ENCODE measurements at regions not wholly inside any gene's neighbourhood (a gene's known extent, or its start where the extent isn't known, plus 50 kb on each side); places are given as distances from the start of the nearest gene placed in this dataset.

GRCh38 chr6:1076531-1077459 lies 235.1 kb upstream of the FOXQ1 start:
- TF ChIP-seq ZNF274 (IDR thresholded peaks at IDR 0.05; ENCODE audit: insufficient read depth, insufficient read length) (no peak), NFIC (IDR thresholded peaks at IDR 0.05; ENCODE audit: low read depth, low read length) (no peak), EP300 (IDR thresholded peaks at IDR 0.05; ENCODE audit: borderline replicate concordance in 1 of 2, control insufficient read depth in 1 of 2, low read depth in 2 of 2, low read length in 2 of 2) (no peak)

Data from GM12878 (cell line).